ENCODE measurements at regions not wholly inside any gene's neighbourhood (a gene's known extent, or its start where the extent isn't known, plus 50 kb on each side); places are given as distances from the start of the nearest gene placed in this dataset.

GRCh38 chr5:3809455-3809854, 213.8 kb downstream of the IRX1 start:
- no peak for DNase-seq
- Histone ChIP-seq H3K36me3 (no peaks in the 10 kb centered on the region), H3K9me3 (peaks cover 0 to 16% (median 4%) of the 10 kb centered on the region in 4 donors), H3K4me1 (no peaks in the 10 kb centered on the region), H3K4me3 (no peak overlapping the region), H3K27me3 (no peaks in the 10 kb centered on the region), H3K27ac (no peak overlapping the region)
- WGBS, 5 donors = 73 to 81% (median 78%) methylated on average over 4 of the region's 4 CpGs
- intact Hi-C loops (cut with DNase I; ENCODE audit: low total_unique reads) = no loop called here
- TF ChIP-seq POLR2AphosphoS5 (IDR thresholded peaks at IDR 0.05) (no peak), POLR2A (IDR thresholded peaks at IDR 0.05) (no peak), CTCF (IDR thresholded peaks at IDR 0.05) (no peak), EP300 (IDR thresholded peaks at IDR 0.05) (no peak)

GRCh38 chr5:3811116-3811515, 215.5 kb downstream of the IRX1 start:
- 71 to 92% (median 87%) methylated on average over 1 of the region's 1 CpG for WGBS, 5 donors
- Histone ChIP-seq H3K4me3 (no peak overlapping the region), H3K9me3 (peaks cover 0 to 16% (median 4%) of the 10 kb centered on the region in 4 donors), H3K36me3 (no peaks in the 10 kb centered on the region), H3K27ac (no peak overlapping the region), H3K4me1 (no peaks in the 10 kb centered on the region), H3K27me3 (no peaks in the 10 kb centered on the region)
- intact Hi-C loops (cut with DNase I; ENCODE audit: low total_unique reads) = no loop called here
- no peak for DNase-seq
- TF ChIP-seq CTCF (IDR thresholded peaks at IDR 0.05) (no peak), EP300 (IDR thresholded peaks at IDR 0.05) (no peak), POLR2A (IDR thresholded peaks at IDR 0.05) (no peak), POLR2AphosphoS5 (IDR thresholded peaks at IDR 0.05) (no peak)

GRCh38 chr5:3818624-3819023, 223.0 kb downstream of the IRX1 start:
- no peak for DNase-seq
- Histone ChIP-seq H3K36me3 (no peaks in the 10 kb centered on the region), H3K4me1 (no peaks in the 10 kb centered on the region), H3K9me3 (no peaks in the 10 kb centered on the region), H3K27me3 (no peaks in the 10 kb centered on the region), H3K4me3 (no peak overlapping the region), H3K27ac (no peak overlapping the region)
- 70 to 77% (median 74%) methylated on average over 6 of the region's 6 CpGs for WGBS, 5 donors
- intact Hi-C loops (cut with DNase I; ENCODE audit: low total_unique reads) = no loop called here
- TF ChIP-seq POLR2AphosphoS5 (IDR thresholded peaks at IDR 0.05) = no peak
- no peak for TF ChIP-seq CTCF (IDR thresholded peaks at IDR 0.05)
- TF ChIP-seq EP300 (IDR thresholded peaks at IDR 0.05) = no peak
- TF ChIP-seq POLR2A (IDR thresholded peaks at IDR 0.05) = no peak

DNA sequence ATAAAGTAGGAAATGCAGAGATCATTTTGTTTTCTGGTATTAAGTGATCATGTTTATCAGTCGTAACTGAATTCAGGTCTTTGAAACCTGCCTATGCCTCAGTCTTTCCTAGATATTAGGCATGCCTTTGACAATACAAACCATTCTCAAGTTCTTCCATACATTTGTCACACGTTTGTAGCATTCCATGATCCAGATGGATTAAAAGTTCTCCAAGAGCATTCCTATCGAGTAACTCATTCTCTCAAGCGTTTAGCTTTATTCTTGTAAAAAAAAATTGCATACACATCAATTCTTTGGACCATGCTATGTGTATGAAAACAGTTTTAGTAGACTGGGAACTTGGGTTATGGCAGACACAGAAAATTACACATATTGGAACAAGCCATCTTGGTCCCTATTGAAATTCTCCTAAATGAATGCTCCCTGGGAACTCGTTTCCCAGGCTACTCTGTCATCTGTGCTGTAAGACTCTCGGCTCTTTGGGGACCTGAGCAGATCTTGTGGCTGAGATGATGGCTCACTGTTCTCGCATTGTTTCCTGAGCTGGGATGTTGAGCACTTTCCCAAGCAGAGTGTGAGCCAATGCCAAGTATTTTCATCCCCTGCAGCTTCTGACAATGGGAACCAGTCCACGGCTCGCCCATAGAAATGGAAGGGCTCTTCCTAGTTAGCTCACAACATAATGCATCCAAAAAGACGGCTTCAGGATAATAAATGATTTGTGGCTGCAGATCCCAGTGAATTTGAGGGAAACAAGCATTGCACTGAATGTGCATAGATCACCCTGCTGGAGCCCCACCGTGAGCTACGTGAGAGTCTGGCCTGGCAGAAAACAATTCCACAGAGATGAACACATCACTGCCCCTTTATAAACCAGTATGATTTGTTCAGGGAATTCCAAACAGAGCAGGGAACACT, 230.2 kb downstream of the IRX1 start:
- Histone ChIP-seq H3K4me3 (no peak overlapping the region), H3K27me3 (no peaks in the 10 kb centered on the region), H3K9me3 (peaks cover 0 to 4% (median 0%) of the 10 kb centered on the region in 4 donors), H3K36me3 (no peaks in the 10 kb centered on the region), H3K4me1 (peaks cover 0 to 12% (median 0%) of the 10 kb centered on the region in 4 donors), H3K27ac (no peak overlapping the region)
- WGBS, 5 donors = 48 to 60% (median 54%) methylated on average over 12 of the region's 12 CpGs
- peak in 1 of 2 donors; percentile 18 for DNase-seq
- intact Hi-C loops (cut with DNase I; ENCODE audit: low total_unique reads) = no loop called here
- TF ChIP-seq EP300 (IDR thresholded peaks at IDR 0.05) (no peak), POLR2A (IDR thresholded peaks at IDR 0.05) (no peak), POLR2AphosphoS5 (IDR thresholded peaks at IDR 0.05) (no peak), CTCF (IDR thresholded peaks at IDR 0.05) (no peak)
